ENCODE measurements at regions not wholly inside any gene's neighbourhood (a gene's known extent, or its start where the extent isn't known, plus 50 kb on each side); places are given as distances from the start of the nearest gene placed in this dataset.

- TF ChIP-seq GLIS3 (CRISPR knock-in tag; IDR thresholded peaks at IDR 0.05) = no peak
- no peak for TF ChIP-seq ARNTL (CRISPR knock-in tag; IDR thresholded peaks at IDR 0.05; ENCODE audit: borderline replicate concordance, low read depth)
- no peak for TF ChIP-seq ESRRG (CRISPR knock-in tag; IDR thresholded peaks at IDR 0.05)
- TF ChIP-seq ZFP3 (CRISPR knock-in tag; IDR thresholded peaks at IDR 0.05) = no peak
- TF ChIP-seq PPARA (CRISPR knock-in tag; IDR thresholded peaks at IDR 0.05; ENCODE audit: borderline replicate concordance) = no peak
- TF ChIP-seq, protein P1, sequence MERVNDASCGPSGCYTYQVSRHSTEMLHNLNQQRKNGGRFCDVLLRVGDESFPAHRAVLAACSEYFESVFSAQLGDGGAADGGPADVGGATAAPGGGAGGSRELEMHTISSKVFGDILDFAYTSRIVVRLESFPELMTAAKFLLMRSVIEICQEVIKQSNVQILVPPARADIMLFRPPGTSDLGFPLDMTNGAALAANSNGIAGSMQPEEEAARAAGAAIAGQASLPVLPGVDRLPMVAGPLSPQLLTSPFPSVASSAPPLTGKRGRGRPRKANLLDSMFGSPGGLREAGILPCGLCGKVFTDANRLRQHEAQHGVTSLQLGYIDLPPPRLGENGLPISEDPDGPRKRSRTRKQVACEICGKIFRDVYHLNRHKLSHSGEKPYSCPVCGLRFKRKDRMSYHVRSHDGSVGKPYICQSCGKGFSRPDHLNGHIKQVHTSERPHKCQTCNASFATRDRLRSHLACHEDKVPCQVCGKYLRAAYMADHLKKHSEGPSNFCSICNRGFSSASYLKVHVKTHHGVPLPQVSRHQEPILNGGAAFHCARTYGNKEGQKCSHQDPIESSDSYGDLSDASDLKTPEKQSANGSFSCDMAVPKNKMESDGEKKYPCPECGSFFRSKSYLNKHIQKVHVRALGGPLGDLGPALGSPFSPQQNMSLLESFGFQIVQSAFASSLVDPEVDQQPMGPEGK (CRISPR knock-in tag; IDR thresholded peaks at IDR 0.05; ENCODE audit: borderline replicate concordance) = no peak
- no peak for TF ChIP-seq TOX (CRISPR knock-in tag; IDR thresholded peaks at IDR 0.05; ENCODE audit: borderline replicate concordance)
- TF ChIP-seq CSDC2 (CRISPR knock-in tag; IDR thresholded peaks at IDR 0.05) = no peak
- no peak for TF ChIP-seq TCF4 (CRISPR knock-in tag; IDR thresholded peaks at IDR 0.05; ENCODE audit: borderline replicate concordance)
- TF ChIP-seq TSHZ2 (CRISPR knock-in tag; IDR thresholded peaks at IDR 0.05) = no peak
Observed at GRCh38 chr6:166687879-166688205, 60.8 kb upstream of the RPS6KA2 start.

Data from SK-N-SH treated with all-trans-retinoic acid at 6 μM for 48 hours (cell line).